ENCODE measurements at regions not wholly inside any gene's neighbourhood (a gene's known extent, or its start where the extent isn't known, plus 50 kb on each side); places are given as distances from the start of the nearest gene placed in this dataset.

- TF ChIP-seq POLR2A (IDR thresholded peaks at IDR 0.05) = no peak
- TF ChIP-seq CTCF (IDR thresholded peaks at IDR 0.05) = no peak
Observed at GRCh38 chr1:82830690-82831380, 1030.1 kb downstream of the ADGRL2 start.

Measured in right lobe of liver (tissue), 4 donors.